ENCODE measurements at regions not wholly inside any gene's neighbourhood (a gene's known extent, or its start where the extent isn't known, plus 50 kb on each side); places are given as distances from the start of the nearest gene placed in this dataset.

DNA sequence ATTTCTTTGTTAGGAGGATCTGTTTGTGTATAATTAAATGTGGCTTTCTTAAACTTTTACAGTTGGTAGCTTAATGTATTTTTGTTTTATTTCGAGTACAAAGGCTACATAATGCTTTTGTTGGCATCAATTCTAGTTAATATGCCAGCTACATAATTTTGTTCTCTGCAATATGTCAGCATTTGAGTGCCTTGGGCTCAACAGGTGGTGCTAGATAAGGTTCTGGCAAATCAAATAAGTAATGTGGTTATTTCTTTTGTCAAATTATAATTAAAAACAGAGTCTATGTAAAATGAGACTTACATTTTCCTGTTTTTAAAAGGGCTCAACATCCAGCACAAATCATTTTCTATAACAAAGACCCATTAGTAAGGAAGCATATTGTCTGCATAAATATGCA, 410.6 kb upstream of the NR5A2 start:
- no peak for TF ChIP-seq POLR2A (IDR thresholded peaks at IDR 0.05)
- TF ChIP-seq POLR2AphosphoS5 (IDR thresholded peaks at IDR 0.05), result no peak

Data from suprapubic skin (tissue), 4 donors.